Stomach (tissue), 8 donors: ENCODE measurements at regions not wholly inside any gene's neighbourhood (a gene's known extent, or its start where the extent isn't known, plus 50 kb on each side); places are given as distances from the start of the nearest gene placed in this dataset.

ENCODE experiments used
- DNase-seq, 2 donors: peaks; one replicate each; pipeline versions ENCODE4 v3.0.0 to v3.0.0-alpha.2; 2013 to 2019
- H3K27ac ChIP-seq, 5 donors: fragments of 200-600 bp in 4 of 5; sonication (generic) in 4 of 5; one replicate each; pipeline ENCODE4 v1.5.1; 2013 to 2019; ENCODE audit warnings: mild to moderate bottlenecking in 1 of 5, moderate library complexity in 1 of 5
- H3K27me3 ChIP-seq, 3 donors: fragments of 200-600 bp; sonication (generic); one replicate each; pipeline ENCODE4 v1.5.1; 2017 to 2019; ENCODE audit warnings: mixed run types in 1 of 3
- H3K36me3 ChIP-seq, 4 donors: fragments of 200-600 bp; sonication (generic); 1 replicate in 3 of 4; 2 replicates in 1 of 4; pipeline ENCODE4 v1.5.1; 2016 to 2019
- H3K4me1 ChIP-seq, 4 donors: fragments of 200-600 bp; sonication (generic); one replicate each; pipeline ENCODE4 v1.5.1; 2016 to 2019
- H3K4me3 ChIP-seq, 4 donors: fragments of 200-600 bp; sonication (generic) in 3 of 4; one replicate each; pipeline ENCODE4 v1.5.1; 2016 to 2019; ENCODE audit warnings: mild to moderate bottlenecking in 1 of 4
- H3K9me3 ChIP-seq, 4 donors: fragments of 200-600 bp; sonication (generic); one replicate each; pipeline ENCODE4 v1.5.1; 2016 to 2019
- EP300 ChIP-seq: sonication (generic); formaldehyde crosslinking; IDR thresholded peaks from one replicate; pipeline ENCODE4 v1.6.1; 2017; ENCODE audit warnings: antibody characterized with exemption
- POLR2A ChIP-seq, 4 donors: fragments of 450-650 bp; IDR thresholded peaks; one replicate each; pipeline ENCODE4 v1.6.1; 2016; ENCODE audit warnings: antibody characterized with exemption in 4 of 4, control low read depth in 2 of 4, mild to moderate bottlenecking in 1 of 4, moderate library complexity in 1 of 4
- POLR2AphosphoS5 ChIP-seq, 3 donors: sonication (generic); formaldehyde crosslinking; IDR thresholded peaks; one replicate each; pipeline ENCODE4 v1.6.1; 2016; ENCODE audit warnings: antibody characterized with exemption in 3 of 3
- WGBS, 5 donors: extraction: QIAGEN DNeasy Blood & Tissue Kit in 3 of 5; methylation state at CpG; one replicate each; pipeline versions ENCODE4 v1.1.5 to v1.1.7; 2013 to 2018; 5-methylcytosine and 5-hydroxymethylcytosine counted together
- intact Hi-C: fragments of 100-400 bp; cut with DNase I; formaldehyde crosslinking; loops from one replicate; pipeline ENCODE4 v1.15.1; 2023; ENCODE audit warnings: low total_unique reads
- TF ChIP-seq, protein P1 (sequence below), 7 experiments: fragments of 450-650 bp in 4 of 7; fragments of 200-600 bp in 3 of 7; sonication (generic) in 3 of 7; IDR thresholded peaks; one replicate each; pipeline ENCODE4 v1.5.1; 2016 to 2019; ENCODE audit warnings: antibody characterized with exemption in 7 of 7, control low read depth in 2 of 7, mild to moderate bottlenecking in 1 of 7
- donor health status: healthy with polysubstance abuse.
- donor health status: Bipolar disorder and iron deficiency.
- donor health status: healthy.

DNA sequence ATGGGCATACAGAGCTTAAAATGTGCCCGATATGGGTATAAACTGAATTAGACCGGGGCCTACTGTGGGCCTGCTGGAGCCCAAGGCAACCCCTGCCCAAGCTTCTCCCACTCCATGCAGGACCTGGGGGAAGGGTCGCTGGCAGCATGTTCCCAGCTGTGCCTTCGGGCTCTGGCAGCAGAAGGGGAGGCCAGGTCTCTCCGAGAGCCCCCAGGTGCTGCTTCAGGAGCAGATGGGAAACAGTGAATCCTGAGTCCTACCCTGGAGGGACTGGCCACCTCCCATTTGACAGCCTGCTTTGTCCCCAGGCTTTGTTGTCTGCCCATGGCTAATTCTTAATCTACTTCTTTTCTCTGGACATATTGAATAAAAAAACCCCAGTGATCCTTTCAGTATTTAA is 315.6 kb upstream of the B3GAT1 start:
- no peak overlapping the region for H3K4me3 ChIP-seq
- no peak for DNase-seq
- intact Hi-C loops = no loop called here
- H3K27me3 ChIP-seq = peaks cover 0 to 61% (median 11%) of the 10 kb centered on the region in 3 donors
- H3K27ac ChIP-seq = no peak overlapping the region
- peaks cover 0 to 12% (median 3%) of the 10 kb centered on the region in 4 donors for H3K4me1 ChIP-seq
- TF ChIP-seq, protein P1, sequence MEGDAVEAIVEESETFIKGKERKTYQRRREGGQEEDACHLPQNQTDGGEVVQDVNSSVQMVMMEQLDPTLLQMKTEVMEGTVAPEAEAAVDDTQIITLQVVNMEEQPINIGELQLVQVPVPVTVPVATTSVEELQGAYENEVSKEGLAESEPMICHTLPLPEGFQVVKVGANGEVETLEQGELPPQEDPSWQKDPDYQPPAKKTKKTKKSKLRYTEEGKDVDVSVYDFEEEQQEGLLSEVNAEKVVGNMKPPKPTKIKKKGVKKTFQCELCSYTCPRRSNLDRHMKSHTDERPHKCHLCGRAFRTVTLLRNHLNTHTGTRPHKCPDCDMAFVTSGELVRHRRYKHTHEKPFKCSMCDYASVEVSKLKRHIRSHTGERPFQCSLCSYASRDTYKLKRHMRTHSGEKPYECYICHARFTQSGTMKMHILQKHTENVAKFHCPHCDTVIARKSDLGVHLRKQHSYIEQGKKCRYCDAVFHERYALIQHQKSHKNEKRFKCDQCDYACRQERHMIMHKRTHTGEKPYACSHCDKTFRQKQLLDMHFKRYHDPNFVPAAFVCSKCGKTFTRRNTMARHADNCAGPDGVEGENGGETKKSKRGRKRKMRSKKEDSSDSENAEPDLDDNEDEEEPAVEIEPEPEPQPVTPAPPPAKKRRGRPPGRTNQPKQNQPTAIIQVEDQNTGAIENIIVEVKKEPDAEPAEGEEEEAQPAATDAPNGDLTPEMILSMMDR (IDR thresholded peaks at IDR 0.05) = no peak
- TF ChIP-seq EP300 (no peak), POLR2A (IDR thresholded peaks at IDR 0.05) (no peak), POLR2AphosphoS5 (IDR thresholded peaks at IDR 0.05) (no peak)
- 65 to 84% (median 79%) methylated on average over 2 to 5 of the region's 5 CpGs for WGBS, 5 donors
- no peaks in the 10 kb centered on the region for H3K9me3 ChIP-seq
- H3K36me3 ChIP-seq = no peaks in the 10 kb centered on the region

DNA sequence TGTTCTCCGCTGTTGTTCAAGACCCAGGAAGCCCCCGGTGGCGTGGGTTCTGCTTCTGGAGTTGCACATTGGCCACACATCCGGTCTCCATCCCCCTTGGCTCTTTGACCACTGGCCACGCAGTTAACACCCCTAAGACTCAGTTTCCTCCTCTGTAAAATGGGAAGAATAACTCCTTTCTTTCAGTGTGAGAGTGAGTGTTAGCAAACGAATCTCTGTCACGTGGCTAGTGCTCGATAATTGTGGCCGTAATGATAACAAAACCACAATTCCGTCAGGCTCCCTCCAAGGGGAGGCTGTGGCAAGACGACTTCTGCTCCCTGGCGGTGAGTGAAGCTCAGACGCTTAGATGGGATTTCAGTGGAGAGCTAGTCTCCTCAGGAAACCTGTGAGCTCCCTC is 315.2 kb upstream of the B3GAT1 start:
- H3K9me3 ChIP-seq = no peaks in the 10 kb centered on the region
- peaks cover 0 to 12% (median 3%) of the 10 kb centered on the region in 4 donors for H3K4me1 ChIP-seq
- no peak for DNase-seq
- H3K27ac ChIP-seq = no peak overlapping the region
- intact Hi-C loops = no loop called here
- TF ChIP-seq, protein P1 (IDR thresholded peaks at IDR 0.05) = no peak
- TF ChIP-seq EP300 (no peak), POLR2A (IDR thresholded peaks at IDR 0.05) (no peak), POLR2AphosphoS5 (IDR thresholded peaks at IDR 0.05) (no peak)
- no peaks in the 10 kb centered on the region for H3K36me3 ChIP-seq
- WGBS, 5 donors = 58 to 72% (median 71%) methylated on average over 13 of the region's 13 CpGs
- H3K4me3 ChIP-seq = no peak overlapping the region
- H3K27me3 ChIP-seq = peaks cover 0 to 61% (median 11%) of the 10 kb centered on the region in 3 donors

DNA sequence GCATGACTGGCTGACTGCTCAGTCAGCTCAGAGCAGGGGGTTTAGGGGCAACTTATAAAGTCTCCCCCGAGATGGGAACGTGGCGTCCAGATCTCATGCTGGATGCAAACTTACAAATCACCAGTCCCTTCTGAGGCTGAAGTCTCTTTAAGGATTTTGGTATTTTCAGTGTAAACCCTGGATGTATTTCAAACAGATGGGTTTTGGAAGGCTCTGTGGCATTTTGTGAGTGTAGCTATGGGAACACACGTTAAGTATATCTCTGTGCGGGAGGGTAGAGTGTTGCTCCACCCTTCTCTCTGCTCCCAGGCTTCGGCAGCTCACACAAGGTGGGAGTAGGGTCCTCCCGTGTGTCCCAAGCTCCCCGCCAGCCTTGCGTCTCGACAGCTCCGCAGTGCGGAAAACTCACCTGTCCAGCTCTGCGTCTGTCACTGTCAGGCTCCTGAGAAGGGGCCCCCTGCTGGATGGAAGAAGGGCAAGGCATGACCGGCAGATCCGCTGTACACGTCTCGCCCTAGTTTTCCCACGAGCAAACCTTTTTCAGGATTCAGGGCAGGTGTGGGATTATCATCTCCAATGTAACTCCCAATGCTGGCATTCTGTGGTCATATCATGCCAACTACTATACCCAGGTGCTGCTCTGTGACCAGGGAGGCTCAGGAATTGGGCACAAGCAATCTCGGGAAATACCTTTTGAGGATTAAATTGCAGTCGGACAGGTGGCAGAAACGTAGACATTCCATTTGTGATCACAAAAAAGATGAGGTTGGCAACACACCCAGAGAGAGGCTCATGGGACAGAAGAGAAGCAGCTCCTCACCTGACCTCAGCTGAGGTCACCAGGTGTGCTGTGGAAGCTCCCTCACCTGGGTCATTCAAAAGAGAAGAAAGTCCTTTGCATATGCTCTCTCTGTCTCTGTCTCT is 313.9 kb upstream of the B3GAT1 start:
- TF ChIP-seq EP300 = no peak
- TF ChIP-seq, protein P1 (IDR thresholded peaks at IDR 0.05) = peak in 5 of 7 experiments; percentile 12 to 45 (median 31)
- no peak for TF ChIP-seq POLR2A (IDR thresholded peaks at IDR 0.05)
- H3K27me3 ChIP-seq = peaks cover 0 to 52% (median 11%) of the 10 kb centered on the region in 3 donors
- intact Hi-C loops = no loop called here
- peaks cover 0 to 6% (median 2%) of the 10 kb centered on the region in 4 donors for H3K4me1 ChIP-seq
- WGBS, 5 donors = 42 to 67% (median 44%) methylated on average over 8 to 21 of the region's 21 CpGs
- H3K36me3 ChIP-seq = no peaks in the 10 kb centered on the region
- no peak overlapping the region for H3K4me3 ChIP-seq
- peak; percentile 48 to 70 for DNase-seq
- H3K27ac ChIP-seq = no peak overlapping the region
- no peaks in the 10 kb centered on the region for H3K9me3 ChIP-seq

DNA sequence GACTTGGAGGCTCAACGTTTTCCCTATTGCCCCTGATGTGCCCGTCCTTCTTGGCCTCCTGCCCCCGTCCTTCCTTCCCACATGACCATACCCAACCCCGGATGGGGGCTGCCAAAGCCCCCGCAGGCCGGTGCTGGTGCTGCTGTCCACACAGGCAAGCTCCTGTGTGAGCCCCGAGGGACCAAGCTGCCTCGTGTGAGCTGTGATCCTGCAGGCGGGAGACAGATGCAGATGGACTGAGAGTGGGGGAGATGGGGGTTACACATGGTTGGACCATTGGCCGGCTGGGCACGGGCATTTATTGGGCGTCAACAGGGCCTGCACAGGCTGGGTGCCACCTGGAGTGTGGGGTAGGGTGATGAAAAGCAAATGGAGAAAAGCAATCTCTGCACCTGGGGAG is 313.2 kb upstream of the B3GAT1 start:
- intact Hi-C loops = no loop called here
- WGBS, 5 donors = 75 to 81% (median 79%) methylated on average over 12 of the region's 12 CpGs

More for the DNA sequence above, 313.2 kb upstream of the B3GAT1 start:
- Histone ChIP-seq H3K27ac (no peak overlapping the region), H3K9me3 (no peaks in the 10 kb centered on the region), H3K27me3 (peaks cover 0 to 52% (median 11%) of the 10 kb centered on the region in 3 donors), H3K4me3 (no peak overlapping the region), H3K4me1 (peaks cover 0 to 6% (median 0%) of the 10 kb centered on the region in 4 donors), H3K36me3 (no peaks in the 10 kb centered on the region)
- TF ChIP-seq, protein P1 (IDR thresholded peaks at IDR 0.05) = no peak
- TF ChIP-seq EP300 = no peak
- no peak for TF ChIP-seq POLR2AphosphoS5 (IDR thresholded peaks at IDR 0.05)
- TF ChIP-seq POLR2A (IDR thresholded peaks at IDR 0.05) = no peak
- DNase-seq = no peak
